Muscle layer of colon (tissue), 2 donors: ENCODE measurements at regions not wholly inside any gene's neighbourhood (a gene's known extent, or its start where the extent isn't known, plus 50 kb on each side); places are given as distances from the start of the nearest gene placed in this dataset.

ENCODE experiments used
- H3K27ac ChIP-seq: one replicate; pipeline ENCODE4 v1.7.0; 2013; ENCODE audit warnings: low read depth, mild to moderate bottlenecking, low read length, moderate library complexity
- H3K27me3 ChIP-seq, 2 donors: one replicate each; pipeline ENCODE4 v1.7.0; 2013; ENCODE audit warnings: low read length in 2 of 2, mild to moderate bottlenecking in 2 of 2; ENCODE audit not compliant: insufficient read depth in 2 of 2, control insufficient read depth in 1 of 2
- H3K36me3 ChIP-seq: one replicate; pipeline ENCODE4 v1.7.0; 2013; ENCODE audit warnings: mild to moderate bottlenecking, low read length; ENCODE audit not compliant: insufficient read depth
- H3K4me1 ChIP-seq: one replicate; pipeline ENCODE4 v1.7.0; 2013; ENCODE audit warnings: mild to moderate bottlenecking, low read length; ENCODE audit not compliant: insufficient read depth
- H3K4me3 ChIP-seq, 2 donors: one replicate each; pipeline ENCODE4 v1.7.0; 2013; ENCODE audit warnings: low read length in 2 of 2, low read depth in 1 of 2, mild to moderate bottlenecking in 1 of 2, moderate library complexity in 1 of 2
- H3K9ac ChIP-seq: one replicate; pipeline ENCODE4 v1.7.0; 2013; ENCODE audit warnings: low read length
- H3K9me3 ChIP-seq: one replicate; pipeline ENCODE4 v1.7.0; 2013; ENCODE audit warnings: mild to moderate bottlenecking, low read length
- donor health status: abdominal sarcoma.
- donor health status: Adenocarcinoma of cecum.

- no peaks in the 10 kb centered on the region for H3K27me3 ChIP-seq
- H3K4me1 ChIP-seq: no peaks in the 10 kb centered on the region
- no peak overlapping the region for H3K27ac ChIP-seq
- no peaks in the 10 kb centered on the region for H3K9me3 ChIP-seq
- H3K4me3 ChIP-seq: no peak overlapping the region
- H3K36me3 ChIP-seq: no peaks in the 10 kb centered on the region
- H3K9ac ChIP-seq: no peak overlapping the region
Measured at GRCh38 chr10:10489805-10490571, 527.7 kb upstream of the CELF2 start.

DNA sequence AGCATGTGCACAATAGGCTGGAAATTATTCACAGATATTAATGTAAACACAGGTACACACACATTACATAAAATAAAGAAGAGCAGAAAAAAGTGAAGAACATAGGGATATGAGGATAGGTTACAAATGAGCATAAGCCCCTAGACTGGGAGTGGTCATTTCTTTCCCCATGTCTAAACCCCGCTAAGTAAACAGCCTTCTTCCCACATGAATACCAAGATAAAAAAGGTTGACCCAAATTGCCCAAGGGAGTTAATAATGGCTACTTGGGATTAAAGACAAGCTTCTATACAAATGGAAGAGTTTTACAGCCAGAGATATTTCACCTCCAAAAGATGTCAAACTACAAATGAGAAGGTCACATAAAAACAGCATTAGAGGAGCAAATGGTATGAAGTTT, 527.1 kb upstream of the CELF2 start:
- H3K27me3 ChIP-seq: no peaks in the 10 kb centered on the region
- no peak overlapping the region for H3K27ac ChIP-seq
- no peaks in the 10 kb centered on the region for H3K4me1 ChIP-seq
- H3K9me3 ChIP-seq: no peaks in the 10 kb centered on the region
- no peaks in the 10 kb centered on the region for H3K36me3 ChIP-seq
- no peak overlapping the region for H3K4me3 ChIP-seq
- no peak overlapping the region for H3K9ac ChIP-seq

- Histone ChIP-seq H3K27me3 (no peaks in the 10 kb centered on the region), H3K36me3 (no peaks in the 10 kb centered on the region), H3K9me3 (no peaks in the 10 kb centered on the region), H3K9ac (no peak overlapping the region), H3K27ac (no peak overlapping the region), H3K4me1 (no peaks in the 10 kb centered on the region), H3K4me3 (no peak overlapping the region)
Measured at GRCh38 chr10:10492420-10492819, 525.3 kb upstream of the CELF2 start.

- no peaks in the 10 kb centered on the region for H3K36me3 ChIP-seq
- no peaks in the 10 kb centered on the region for H3K27me3 ChIP-seq
- H3K27ac ChIP-seq: no peak overlapping the region
- H3K4me1 ChIP-seq: no peaks in the 10 kb centered on the region
- no peaks in the 10 kb centered on the region for H3K9me3 ChIP-seq
- no peak overlapping the region for H3K9ac ChIP-seq
- H3K4me3 ChIP-seq: no peak overlapping the region
Measured at GRCh38 chr10:10493833-10494232, 523.8 kb upstream of the CELF2 start.

DNA sequence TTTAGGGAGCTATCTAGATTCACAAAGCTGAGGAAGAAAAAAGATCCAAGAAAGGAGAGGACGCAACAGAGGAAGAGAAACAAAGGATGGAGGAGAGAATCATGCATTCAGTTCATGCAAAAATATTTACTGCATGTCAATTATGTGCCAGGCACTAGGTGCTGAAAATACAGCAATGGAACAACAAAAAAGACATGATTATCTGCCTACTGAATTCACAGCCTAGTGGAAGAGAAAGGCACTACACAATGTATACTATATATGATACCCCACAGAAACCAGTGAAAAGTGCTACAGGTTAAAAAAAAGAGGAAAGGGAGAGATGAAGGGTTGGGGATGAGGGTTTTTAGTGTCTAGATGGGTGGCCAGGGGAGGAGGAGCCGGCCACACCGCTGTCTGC, 520.4 kb upstream of the CELF2 start:
- H3K9me3 ChIP-seq: no peaks in the 10 kb centered on the region
- H3K27me3 ChIP-seq: no peaks in the 10 kb centered on the region
- H3K9ac ChIP-seq: no peak overlapping the region
- H3K4me3 ChIP-seq: no peak overlapping the region
- no peaks in the 10 kb centered on the region for H3K4me1 ChIP-seq
- no peaks in the 10 kb centered on the region for H3K36me3 ChIP-seq
- H3K27ac ChIP-seq: no peak overlapping the region

DNA sequence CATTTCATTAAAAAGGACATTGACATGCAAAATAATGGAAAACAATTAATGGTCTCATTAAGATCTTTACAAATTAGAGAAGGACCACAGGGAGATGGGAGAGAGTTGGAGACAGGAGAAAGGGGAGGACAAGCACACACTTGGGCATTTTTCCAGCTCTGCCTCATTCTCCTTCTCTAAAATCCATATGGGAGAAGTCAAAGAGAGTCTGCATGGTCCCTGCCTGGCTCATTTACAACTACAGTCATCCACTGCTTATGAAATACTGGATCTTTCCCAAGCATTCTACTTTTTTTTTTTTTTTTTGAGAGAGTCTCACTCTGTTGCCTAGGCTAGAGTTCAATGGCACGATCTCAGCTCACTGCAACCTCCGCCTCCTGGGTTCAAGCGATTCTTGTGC, 518.9 kb upstream of the CELF2 start:
- no peaks in the 10 kb centered on the region for H3K9me3 ChIP-seq
- H3K36me3 ChIP-seq: no peaks in the 10 kb centered on the region
- H3K9ac ChIP-seq: no peak overlapping the region
- H3K27me3 ChIP-seq: no peaks in the 10 kb centered on the region
- H3K4me3 ChIP-seq: no peak overlapping the region
- H3K27ac ChIP-seq: no peak overlapping the region
- H3K4me1 ChIP-seq: no peaks in the 10 kb centered on the region

DNA sequence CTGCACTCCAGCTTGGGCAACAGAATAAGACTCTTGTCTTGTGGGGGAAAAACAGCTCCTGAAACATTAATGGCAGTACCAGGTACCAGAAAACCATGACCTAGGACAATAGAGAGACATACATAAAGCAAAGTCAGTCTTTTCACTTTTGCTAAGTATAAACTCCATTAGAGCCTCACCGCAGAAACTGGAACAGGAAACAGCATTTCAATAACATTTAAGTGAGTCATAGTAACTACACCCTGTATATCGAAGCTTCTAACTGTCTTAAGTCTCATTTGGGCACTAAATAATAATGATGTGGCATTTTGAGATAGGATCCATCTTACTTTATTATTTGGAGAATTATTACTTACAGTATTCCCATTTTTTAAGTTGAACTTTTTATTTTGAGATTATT, 517.8 kb upstream of the CELF2 start:
- Histone ChIP-seq H3K4me3 (no peak overlapping the region), H3K36me3 (no peaks in the 10 kb centered on the region), H3K27ac (no peak overlapping the region), H3K4me1 (no peaks in the 10 kb centered on the region), H3K27me3 (no peaks in the 10 kb centered on the region), H3K9ac (no peak overlapping the region), H3K9me3 (no peaks in the 10 kb centered on the region)

DNA sequence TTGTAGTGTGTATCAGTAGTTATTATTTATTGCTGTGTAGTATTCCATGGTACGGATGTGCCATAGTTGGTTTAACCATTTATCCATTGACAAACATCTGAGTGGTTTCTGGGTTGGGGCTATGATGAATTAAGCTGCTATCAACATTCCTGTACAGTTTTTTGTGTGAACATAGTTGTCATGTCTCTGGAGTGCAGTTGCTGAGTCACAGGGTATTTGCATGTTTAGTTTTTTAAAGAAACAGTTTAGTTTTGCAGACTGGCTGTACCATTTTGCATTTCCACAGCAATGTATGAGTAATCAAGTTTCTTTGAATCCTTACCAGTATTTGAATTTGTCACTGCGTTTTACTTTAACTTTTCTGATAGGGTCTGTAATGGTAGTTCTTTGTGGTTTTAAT, 516.7 kb upstream of the CELF2 start:
- Histone ChIP-seq H3K27ac (no peak overlapping the region), H3K9me3 (no peaks in the 10 kb centered on the region), H3K4me3 (no peak overlapping the region), H3K9ac (no peak overlapping the region), H3K36me3 (no peaks in the 10 kb centered on the region), H3K27me3 (no peaks in the 10 kb centered on the region), H3K4me1 (no peaks in the 10 kb centered on the region)

GRCh38 chr10:10503772-10504171, 513.9 kb upstream of the CELF2 start:
- Histone ChIP-seq H3K36me3 (no peaks in the 10 kb centered on the region), H3K9ac (no peak overlapping the region), H3K27me3 (no peaks in the 10 kb centered on the region), H3K27ac (no peak overlapping the region), H3K9me3 (no peaks in the 10 kb centered on the region), H3K4me1 (no peaks in the 10 kb centered on the region), H3K4me3 (no peak overlapping the region)

GRCh38 chr10:10508211-10508610, 509.5 kb upstream of the CELF2 start:
- H3K36me3 ChIP-seq: no peaks in the 10 kb centered on the region
- H3K4me1 ChIP-seq: no peaks in the 10 kb centered on the region
- H3K4me3 ChIP-seq: no peak overlapping the region
- H3K9ac ChIP-seq: no peak overlapping the region
- H3K27me3 ChIP-seq: no peaks in the 10 kb centered on the region
- H3K9me3 ChIP-seq: no peaks in the 10 kb centered on the region
- no peak overlapping the region for H3K27ac ChIP-seq

DNA sequence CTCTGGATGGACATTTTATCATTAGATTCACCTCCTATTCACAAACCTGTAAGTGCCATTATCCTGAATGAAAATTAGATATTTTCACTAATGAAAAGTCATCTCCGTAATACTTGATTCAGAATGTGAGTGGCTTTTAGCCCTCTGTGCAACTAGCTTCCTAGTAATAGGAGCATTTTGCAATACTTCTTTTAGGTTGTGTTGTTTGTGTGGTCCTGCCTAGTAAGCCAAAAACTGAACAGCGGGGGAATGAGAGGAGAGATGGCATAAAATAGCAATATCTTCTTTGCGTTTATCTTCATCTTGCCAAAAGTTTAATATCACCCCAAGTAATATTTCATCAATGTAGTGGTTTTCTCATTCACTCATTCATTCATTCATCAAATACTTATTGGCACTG, 507.5 kb upstream of the CELF2 start:
- no peaks in the 10 kb centered on the region for H3K27me3 ChIP-seq
- H3K4me3 ChIP-seq: no peak overlapping the region
- no peaks in the 10 kb centered on the region for H3K36me3 ChIP-seq
- no peaks in the 10 kb centered on the region for H3K4me1 ChIP-seq
- no peak overlapping the region for H3K9ac ChIP-seq
- no peak overlapping the region for H3K27ac ChIP-seq
- H3K9me3 ChIP-seq: no peaks in the 10 kb centered on the region

- H3K4me1 ChIP-seq: no peaks in the 10 kb centered on the region
- no peak overlapping the region for H3K27ac ChIP-seq
- H3K9ac ChIP-seq: no peak overlapping the region
- no peak overlapping the region for H3K4me3 ChIP-seq
- H3K9me3 ChIP-seq: no peaks in the 10 kb centered on the region
- H3K27me3 ChIP-seq: no peaks in the 10 kb centered on the region
- H3K36me3 ChIP-seq: no peaks in the 10 kb centered on the region
Measured at GRCh38 chr10:10513067-10513466, 504.6 kb upstream of the CELF2 start.
